ENCODE measurements at regions not wholly inside any gene's neighbourhood (a gene's known extent, or its start where the extent isn't known, plus 50 kb on each side); places are given as distances from the start of the nearest gene placed in this dataset.

DNA sequence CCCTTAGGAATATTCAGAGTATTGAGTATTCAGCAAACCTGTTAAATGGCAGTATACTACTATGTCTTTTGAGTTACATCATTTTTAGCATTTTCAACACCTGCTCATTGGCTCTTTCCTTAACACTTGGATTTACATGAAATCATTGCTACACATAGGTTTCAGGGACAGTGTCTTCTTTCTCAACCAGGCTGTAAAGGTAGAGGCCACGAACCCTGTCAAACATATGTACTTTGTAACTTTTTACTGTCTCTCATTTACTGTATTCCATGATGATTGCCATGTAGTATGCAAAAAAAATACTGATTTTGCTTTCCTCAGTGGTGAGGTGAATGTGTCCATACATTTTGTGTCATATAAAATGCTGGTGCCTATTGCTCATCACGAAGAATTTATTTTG, 264.4 kb downstream of the SLCO4C1 start:
- Histone ChIP-seq H3K4me1 (ENCODE audit: control insufficient read depth, insufficient read depth, low read length) (no peaks in the 10 kb centered on the region), H3K27ac (ENCODE audit: low read length) (no peak overlapping the region), H3K4me3 (ENCODE audit: low read depth in 2 of 2, low read length in 2 of 2) (no peak overlapping the region), H3K36me3 (ENCODE audit: control insufficient read depth, insufficient read depth, low read length) (no peaks in the 10 kb centered on the region; the same call in 1 of the 2 replicates), H3K9me3 (ENCODE audit: control insufficient read depth, insufficient read depth, low read depth, low read length) (no peaks in the 10 kb centered on the region), H3K27me3 (ENCODE audit: control insufficient read depth, insufficient read depth, low read length) (no peaks in the 10 kb centered on the region)
- BruUV-seq (replicated peaks), result no TSS peak
- intact Hi-C loops (cut with micrococcal nuclease; ENCODE audit: unreplicated experiment), result no loop called here
- DNase-seq (ENCODE audit: low read depth, low spot score) (no peak), ATAC-seq (no peak)
- ChIA-PET CTCF (no interaction called here), POLR2A (no interaction called here)
- TF ChIP-seq POLR2AphosphoS5 (IDR thresholded peaks at IDR 0.05; ENCODE audit: low read depth, low read length) (no peak), TCF7L2 (IDR thresholded peaks at IDR 0.05; ENCODE audit: low read depth, low read length) (no peak), SIN3A (IDR thresholded peaks at IDR 0.05; ENCODE audit: borderline replicate concordance, insufficient read depth, low read depth, low read length) (no peak), CTCF (IDR thresholded peaks at IDR 0.05) (no peak)
- TF ChIP-seq, protein P1, sequence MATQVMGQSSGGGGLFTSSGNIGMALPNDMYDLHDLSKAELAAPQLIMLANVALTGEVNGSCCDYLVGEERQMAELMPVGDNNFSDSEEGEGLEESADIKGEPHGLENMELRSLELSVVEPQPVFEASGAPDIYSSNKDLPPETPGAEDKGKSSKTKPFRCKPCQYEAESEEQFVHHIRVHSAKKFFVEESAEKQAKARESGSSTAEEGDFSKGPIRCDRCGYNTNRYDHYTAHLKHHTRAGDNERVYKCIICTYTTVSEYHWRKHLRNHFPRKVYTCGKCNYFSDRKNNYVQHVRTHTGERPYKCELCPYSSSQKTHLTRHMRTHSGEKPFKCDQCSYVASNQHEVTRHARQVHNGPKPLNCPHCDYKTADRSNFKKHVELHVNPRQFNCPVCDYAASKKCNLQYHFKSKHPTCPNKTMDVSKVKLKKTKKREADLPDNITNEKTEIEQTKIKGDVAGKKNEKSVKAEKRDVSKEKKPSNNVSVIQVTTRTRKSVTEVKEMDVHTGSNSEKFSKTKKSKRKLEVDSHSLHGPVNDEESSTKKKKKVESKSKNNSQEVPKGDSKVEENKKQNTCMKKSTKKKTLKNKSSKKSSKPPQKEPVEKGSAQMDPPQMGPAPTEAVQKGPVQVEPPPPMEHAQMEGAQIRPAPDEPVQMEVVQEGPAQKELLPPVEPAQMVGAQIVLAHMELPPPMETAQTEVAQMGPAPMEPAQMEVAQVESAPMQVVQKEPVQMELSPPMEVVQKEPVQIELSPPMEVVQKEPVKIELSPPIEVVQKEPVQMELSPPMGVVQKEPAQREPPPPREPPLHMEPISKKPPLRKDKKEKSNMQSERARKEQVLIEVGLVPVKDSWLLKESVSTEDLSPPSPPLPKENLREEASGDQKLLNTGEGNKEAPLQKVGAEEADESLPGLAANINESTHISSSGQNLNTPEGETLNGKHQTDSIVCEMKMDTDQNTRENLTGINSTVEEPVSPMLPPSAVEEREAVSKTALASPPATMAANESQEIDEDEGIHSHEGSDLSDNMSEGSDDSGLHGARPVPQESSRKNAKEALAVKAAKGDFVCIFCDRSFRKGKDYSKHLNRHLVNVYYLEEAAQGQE (IDR thresholded peaks at IDR 0.05; ENCODE audit: insufficient read depth in 1 of 2, low read depth in 2 of 2, low read length in 1 of 2), result no peak
- in situ Hi-C loops (cut with HindIII; ENCODE audit: low pct_unique_long_range_greater_than_20kb, low sequenced_read_pairs), result no loop called here

DNA sequence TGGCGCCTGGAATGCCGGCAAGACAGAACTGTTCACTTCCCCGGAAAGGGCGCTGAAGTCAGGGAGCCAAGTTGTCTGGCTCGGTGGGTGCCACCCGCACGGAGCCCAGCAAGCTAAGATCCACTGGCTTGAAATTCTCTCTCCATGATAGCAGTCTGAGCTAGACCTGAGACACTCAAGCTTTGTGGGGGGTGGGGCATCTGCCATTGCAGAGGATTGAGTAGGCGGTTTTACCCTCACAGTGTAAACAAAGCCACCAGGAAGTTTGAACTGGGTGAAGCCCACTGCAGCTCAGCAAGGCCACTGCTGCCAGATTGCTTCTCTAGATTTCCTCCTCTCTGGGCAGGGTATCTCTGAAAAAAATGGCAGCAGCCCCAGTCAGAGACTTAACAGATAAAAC, 277.4 kb downstream of the SLCO4C1 start:
- no peaks in the 10 kb centered on the region for H3K36me3 ChIP-seq (ENCODE audit: control insufficient read depth, insufficient read depth, low read length)
- ChIA-PET CTCF (no interaction called here), POLR2A (no interaction called here)
- intact Hi-C loops (cut with micrococcal nuclease; ENCODE audit: unreplicated experiment), result no loop called here
- no peaks in the 10 kb centered on the region for H3K9me3 ChIP-seq (ENCODE audit: control insufficient read depth, insufficient read depth, low read depth, low read length)
- TF ChIP-seq TCF7L2 (IDR thresholded peaks at IDR 0.05; ENCODE audit: low read depth, low read length) (no peak), SIN3A (IDR thresholded peaks at IDR 0.05; ENCODE audit: borderline replicate concordance, insufficient read depth, low read depth, low read length) (no peak), POLR2AphosphoS5 (IDR thresholded peaks at IDR 0.05; ENCODE audit: low read depth, low read length) (no peak), CTCF (IDR thresholded peaks at IDR 0.05) (no peak)
- TF ChIP-seq, protein P1 (IDR thresholded peaks at IDR 0.05; ENCODE audit: insufficient read depth in 1 of 2, low read depth in 2 of 2, low read length in 1 of 2), result no peak
- no peaks in the 10 kb centered on the region for H3K4me1 ChIP-seq (ENCODE audit: control insufficient read depth, insufficient read depth, low read length)
- BruUV-seq (replicated peaks), result no TSS peak
- no peak overlapping the region for H3K4me3 ChIP-seq (ENCODE audit: low read depth in 2 of 2, low read length in 2 of 2)
- no peaks in the 10 kb centered on the region for H3K27me3 ChIP-seq (ENCODE audit: control insufficient read depth, insufficient read depth, low read length)
- DNase-seq (ENCODE audit: low read depth, low spot score) (no peak), ATAC-seq (no peak)
- in situ Hi-C loops (cut with HindIII; ENCODE audit: low pct_unique_long_range_greater_than_20kb, low sequenced_read_pairs), result no loop called here
- no peak overlapping the region for H3K27ac ChIP-seq (ENCODE audit: low read length)
